A549 (cell line): ENCODE measurements at regions not wholly inside any gene's neighbourhood (a gene's known extent, or its start where the extent isn't known, plus 50 kb on each side); places are given as distances from the start of the nearest gene placed in this dataset.

Experiments used
- ATAC-seq, 2 experiments: fragments of 200-7000 bp in 1 of 2; fragments of >200 bp in 1 of 2; cut with Nextera tagmentation in 1 of 2; cut with Tn5 transposase in 1 of 2; 3 replicates each; pipeline versions ENCODE4 v1.8.0 to v1.9.1; 2018 to 2020; ENCODE audit warnings: mild to moderate bottlenecking in 1 of 2, moderate library complexity in 1 of 2
- CTCF ChIA-PET: fragments of 300-600 bp; sonication (Branson Sonifier 250); formaldehyde crosslinking; extraction: SDS; loops from one replicate; lab custom pipeline; 2021; ENCODE audit warnings: antibody characterized with exemption, inconsistent platforms; lab: Yijun Ruan, JAX
- POLR2A ChIA-PET: fragments of 350-600 bp; formaldehyde crosslinking; extraction: SDS; loops from one replicate; lab custom pipeline; 2021; ENCODE audit warnings: antibody characterized with exemption, inconsistent platforms; lab: Yijun Ruan, JAX
- DNase-seq, 2 experiments: peaks; one replicate each; pipeline versions ENCODE4 v3.0.0 to v3.0.0-alpha.2; 2011 to 2016; ENCODE audit warnings: low read depth in 1 of 2, low spot score in 1 of 2
- FAIRE-seq: peaks from 2 replicates; lab custom pipeline; 2011; peaks lifted over from hg19 to GRCh38; lab: Jason Lieb, UNC
- H3K27ac ChIP-seq, 2 experiments: fragments of >200 bp; sonication (Bioruptor Twin); formaldehyde crosslinking; 3 replicates each; pipeline ENCODE4 v1.5.1; 2016 to 2017
- H3K4me1 ChIP-seq: fragments of >200 bp; sonication (Bioruptor Twin); formaldehyde crosslinking; 3 replicates; pipeline ENCODE4 v1.6.1; 2016
- H3K4me2 ChIP-seq: fragments of >200 bp; sonication (Bioruptor Twin); formaldehyde crosslinking; 3 replicates; pipeline ENCODE4 v1.6.1; 2016
- H3K4me3 ChIP-seq: fragments of >200 bp; sonication (Bioruptor Twin); formaldehyde crosslinking; 3 replicates; pipeline ENCODE4 v1.5.1; 2016
- H3K9me3 ChIP-seq: fragments of >200 bp; sonication (Bioruptor Twin); formaldehyde crosslinking; 3 replicates; pipeline ENCODE4 v1.6.1; 2016
- ATOH8 ChIP-seq: fragments of 250-450 bp; sonication (Bioruptor Pico); IDR thresholded peaks from 2 replicates; pipeline ENCODE4 v1.5.0; 2020; ENCODE audit warnings: low read depth, mild to moderate bottlenecking, moderate library complexity
- BCL3 ChIP-seq: fragments of >200 bp; sonication (Bioruptor Twin); formaldehyde crosslinking; IDR thresholded peaks from 3 replicates; pipeline ENCODE4 v1.6.1; 2016
- CBX2 ChIP-seq: fragments of 200-600 bp; sonication (generic); IDR thresholded peaks from 2 replicates; pipeline ENCODE4 v1.6.1; 2016; ENCODE audit warnings: low read depth, mild to moderate bottlenecking, borderline replicate concordance
- CBX8 ChIP-seq: fragments of 200-600 bp; sonication (generic); IDR thresholded peaks from 2 replicates; pipeline ENCODE4 v1.6.1; 2016
- CHD4 ChIP-seq: fragments of 200-600 bp; sonication (generic); IDR thresholded peaks from 2 replicates; pipeline ENCODE4 v1.6.1; 2016; ENCODE audit warnings: antibody characterized with exemption, mild to moderate bottlenecking, borderline replicate concordance
- CTCF ChIP-seq: fragments of >200 bp; sonication (Bioruptor Twin); formaldehyde crosslinking; IDR thresholded peaks from 3 replicates; pipeline ENCODE4 v1.5.1; 2016
- E2F6 ChIP-seq: IDR thresholded peaks from 2 replicates; pipeline ENCODE4 v1.6.1; 2012; ENCODE audit warnings: low read depth, borderline replicate concordance
- ESRRA ChIP-seq: fragments of 150-350 bp; IDR thresholded peaks from 2 replicates; pipeline ENCODE4 v1.6.1; 2014; ENCODE audit warnings: mild to moderate bottlenecking, low read length, borderline replicate concordance
- FOSB ChIP-seq: fragments of 250-450 bp; sonication (Bioruptor Pico); IDR thresholded peaks from 2 replicates; pipeline ENCODE4 v1.5.0; 2020; ENCODE audit warnings: mild to moderate bottlenecking, moderate library complexity
- FOXS1 ChIP-seq: fragments of 250-450 bp; sonication (Bioruptor Pico); IDR thresholded peaks from 2 replicates; pipeline ENCODE4 v1.5.0; 2020; ENCODE audit warnings: mild to moderate bottlenecking, moderate library complexity
- HMGXB4 ChIP-seq: fragments of 250-450 bp; sonication (Bioruptor Pico); IDR thresholded peaks from 2 replicates; pipeline ENCODE4 v1.5.0; 2021; ENCODE audit warnings: mild to moderate bottlenecking, moderate library complexity, borderline replicate concordance
- JUNB ChIP-seq: fragments of >200 bp; sonication (Bioruptor Twin); formaldehyde crosslinking; IDR thresholded peaks from 2 replicates; pipeline ENCODE4 v1.6.1; 2016
- NPAS2 ChIP-seq: fragments of 250-450 bp; sonication (Bioruptor Pico); IDR thresholded peaks from 2 replicates; pipeline ENCODE4 v1.8.0; 2022; ENCODE audit warnings: mild to moderate bottlenecking, moderate library complexity, borderline replicate concordance
- POLR2A ChIP-seq: IDR thresholded peaks from 2 replicates; pipeline ENCODE4 v1.6.1; 2012; ENCODE audit warnings: mild to moderate bottlenecking, low read length
- POLR2AphosphoS2 ChIP-seq: conservative IDR thresholded peaks from 2 replicates; pipeline ENCODE4 v1.6.1; 2012; ENCODE audit warnings: low read length, improper control_type of control experiment, inconsistent platforms
- SREBF2 ChIP-seq: fragments of 450-650 bp; IDR thresholded peaks from 2 replicates; pipeline ENCODE4 v1.6.1; 2014; ENCODE audit warnings: mild to moderate bottlenecking, moderate library complexity
- TP53 ChIP-seq: fragments of 250-450 bp; sonication (Bioruptor Pico); IDR thresholded peaks from 2 replicates; pipeline ENCODE4 v1.5.0; 2021; ENCODE audit warnings: mild to moderate bottlenecking, moderate library complexity
- ZC3H11A ChIP-seq: fragments of 450-650 bp; IDR thresholded peaks from 2 replicates; pipeline ENCODE4 v1.6.1; 2014; ENCODE audit warnings: antibody characterized with exemption, mild to moderate bottlenecking
- WGBS: methylation state at CpG from one replicate; pipeline ENCODE4 v1.1.6; 2017; ENCODE audit errors: missing lambda C conversion rate; 5-methylcytosine and 5-hydroxymethylcytosine counted together

GRCh38 chr13:59409634-59410200, 754.0 kb downstream of the DIAPH3 start:
- ChIA-PET POLR2A (no interaction called here), CTCF (no interaction called here)
- no peak for ATAC-seq

GRCh38 chr13:59413126-59413525, 750.6 kb downstream of the DIAPH3 start:
- H3K4me1 ChIP-seq: no peaks in the 10 kb centered on the region
- TF ChIP-seq CTCF (no peak), ZC3H11A (no peak), E2F6 (no peak), FOSB (CRISPR knock-in tag) (no peak), JUNB (no peak), TP53 (no peak), SREBF2 (no peak), ATOH8 (no peak), BCL3 (no peak), CBX8 (no peak), CHD4 (no peak), ESRRA (no peak), POLR2AphosphoS2 (no peak)
- H3K9me3 ChIP-seq: no peaks in the 10 kb centered on the region
- POLR2A ChIA-PET: no interaction called here
- ATAC-seq (no peak), FAIRE-seq (no peak), DNase-seq (no peak)
- H3K4me2 ChIP-seq: no peak overlapping the region
- no peak overlapping the region for H3K27ac ChIP-seq
- no peak overlapping the region for H3K4me3 ChIP-seq
- CTCF ChIA-PET: no interaction called here

More at GRCh38 chr13:59409634-59410200, 754.0 kb downstream of the DIAPH3 start:
- Histone ChIP-seq H3K4me2 (no peak overlapping the region), H3K4me1 (no peaks in the 10 kb centered on the region), H3K27ac (no peak overlapping the region), H3K4me3 (no peak overlapping the region), H3K9me3 (no peaks in the 10 kb centered on the region)
- FAIRE-seq: no peak
- 34% methylated on average over 7 of the region's 8 CpGs for WGBS
- TF ChIP-seq CBX2 (no peak), FOXS1 (CRISPR knock-in tag) (no peak), HMGXB4 (CRISPR knock-in tag) (no peak), NPAS2 (CRISPR knock-in tag) (no peak)
- no peak for DNase-seq

- ChIA-PET CTCF (interaction anchor here (0.7 kb wide), 1 partner anchor 22 kb away, joined by 3 read pairs; no protein-coding TSS in a partner anchor), POLR2A (no interaction called here)
- H3K27ac ChIP-seq: no peak overlapping the region
- no peak overlapping the region for H3K4me2 ChIP-seq
- TF ChIP-seq POLR2A: no peak
- 18% methylated on average over 1 of the region's 1 CpG for WGBS
- H3K9me3 ChIP-seq: no peaks in the 10 kb centered on the region
- no peak for DNase-seq
- no peak overlapping the region for H3K4me3 ChIP-seq
- no peaks in the 10 kb centered on the region for H3K4me1 ChIP-seq
- no peak for FAIRE-seq
- no peak for ATAC-seq
Observed at GRCh38 chr13:59414006-59414405, 749.7 kb downstream of the DIAPH3 start.
